ENCODE measurements at regions not wholly inside any gene's neighbourhood (a gene's known extent, or its start where the extent isn't known, plus 50 kb on each side); places are given as distances from the start of the nearest gene placed in this dataset.

GRCh38 chr4:181564625-181565024 lies 678.6 kb upstream of the TENM3 start:
- DNase-seq (ENCODE audit: low spot score): no peak

GRCh38 chr4:181566490-181566889 lies 676.7 kb upstream of the TENM3 start:
- no peak for DNase-seq (ENCODE audit: low spot score)

GRCh38 chr4:181569553-181569952 lies 673.6 kb upstream of the TENM3 start:
- DNase-seq (ENCODE audit: low spot score): no peak

- DNase-seq (ENCODE audit: low spot score): no peak
Observed at GRCh38 chr4:181578911-181579310, 664.3 kb upstream of the TENM3 start.

GRCh38 chr4:181579486-181579885 lies 663.7 kb upstream of the TENM3 start:
- no peak for DNase-seq (ENCODE audit: low spot score)

GRCh38 chr4:181581983-181582382 lies 661.2 kb upstream of the TENM3 start:
- no peak for DNase-seq (ENCODE audit: low spot score)

- DNase-seq (ENCODE audit: low spot score): no peak
Observed at GRCh38 chr4:181582595-181582994, 660.6 kb upstream of the TENM3 start.

GRCh38 chr4:181588733-181589302 lies 654.4 kb upstream of the TENM3 start:
- DNase-seq (ENCODE audit: low spot score): no peak

- no peak for DNase-seq (ENCODE audit: low spot score)
Observed at GRCh38 chr4:181592221-181592745, 650.9 kb upstream of the TENM3 start.

- DNase-seq (ENCODE audit: low spot score): no peak
Observed at GRCh38 chr4:181593703-181594102, 649.5 kb upstream of the TENM3 start.

- no peak for DNase-seq (ENCODE audit: low spot score)
Observed at GRCh38 chr4:181594188-181594587, 649.0 kb upstream of the TENM3 start.

- no peak for DNase-seq (ENCODE audit: low spot score)
Observed at GRCh38 chr4:181595716-181596115, 647.5 kb upstream of the TENM3 start.

GRCh38 chr4:181597766-181598165 lies 645.4 kb upstream of the TENM3 start:
- DNase-seq (ENCODE audit: low spot score): no peak

GRCh38 chr4:181599134-181599533 lies 644.1 kb upstream of the TENM3 start:
- no peak for DNase-seq (ENCODE audit: low spot score)

GRCh38 chr4:181601103-181601502 lies 642.1 kb upstream of the TENM3 start:
- no peak for DNase-seq (ENCODE audit: low spot score)

GRCh38 chr4:181604546-181604945 lies 638.7 kb upstream of the TENM3 start:
- DNase-seq (ENCODE audit: low spot score): no peak

- no peak for DNase-seq (ENCODE audit: low spot score)
Observed at GRCh38 chr4:181606300-181606699, 636.9 kb upstream of the TENM3 start.

- no peak for DNase-seq (ENCODE audit: low spot score)
Observed at GRCh38 chr4:181608181-181608580, 635.0 kb upstream of the TENM3 start.

GRCh38 chr4:181611033-181611711 lies 632.0 kb upstream of the TENM3 start:
- DNase-seq (ENCODE audit: low spot score): no peak

- no peak for DNase-seq (ENCODE audit: low spot score)
Observed at GRCh38 chr4:181611946-181612600, 631.1 kb upstream of the TENM3 start.

- no peak for DNase-seq (ENCODE audit: low spot score)
Observed at GRCh38 chr4:181613200-181613599, 630.0 kb upstream of the TENM3 start.

GRCh38 chr4:181618038-181618618 lies 625.1 kb upstream of the TENM3 start:
- no peak for DNase-seq (ENCODE audit: low spot score)

- DNase-seq (ENCODE audit: low spot score): no peak
Observed at GRCh38 chr4:181618896-181619295, 624.3 kb upstream of the TENM3 start.
